Esophagus muscularis mucosa (tissue), 4 donors: ENCODE measurements at regions not wholly inside any gene's neighbourhood (a gene's known extent, or its start where the extent isn't known, plus 50 kb on each side); places are given as distances from the start of the nearest gene placed in this dataset.

Source experiments
- DNase-seq: peaks from one replicate; pipeline ENCODE4 v3.0.0-alpha.2; 2017; ENCODE audit errors: extremely low spot score
- H3K27ac ChIP-seq, 4 donors: fragments of 200-600 bp; sonication (generic); replicated peaks in 1 of 4; 1 replicate in 3 of 4; 2 replicates in 1 of 4; pipeline ENCODE4 v1.5.1; 2016 to 2019; ENCODE audit warnings: mild to moderate bottlenecking in 1 of 4
- H3K27me3 ChIP-seq, 4 donors: fragments of 200-600 bp; sonication (generic); one replicate each; pipeline versions ENCODE4 v1.5.1 to v1.6.0; 2016 to 2019
- H3K36me3 ChIP-seq, 4 donors: fragments of 200-600 bp; sonication (generic); one replicate each; pipeline ENCODE4 v1.5.1; 2016 to 2019
- H3K4me1 ChIP-seq, 4 donors: fragments of 200-600 bp; sonication (generic); one replicate each; pipeline ENCODE4 v1.5.1; 2016 to 2019
- H3K4me3 ChIP-seq, 4 donors: fragments of 200-600 bp; sonication (generic); 1 replicate in 2 of 4; 2 replicates in 2 of 4; pipeline ENCODE4 v1.5.1; 2016 to 2019; ENCODE audit warnings: mild to moderate bottlenecking in 4 of 4, moderate library complexity in 1 of 4
- H3K9me3 ChIP-seq, 4 donors: fragments of 200-600 bp; sonication (generic); 1 replicate in 3 of 4; 2 replicates in 1 of 4; pipeline ENCODE4 v1.5.1; 2016 to 2019
- EP300 ChIP-seq: sonication (generic); formaldehyde crosslinking; IDR thresholded peaks from one replicate; pipeline ENCODE4 v1.6.1; 2017; ENCODE audit warnings: antibody characterized with exemption
- POLR2A ChIP-seq: fragments of 450-650 bp; IDR thresholded peaks from one replicate; pipeline ENCODE4 v1.6.1; 2017; ENCODE audit warnings: antibody characterized with exemption, moderate library complexity, mild to moderate bottlenecking, low read depth
- POLR2AphosphoS5 ChIP-seq, 2 donors: sonication (generic); formaldehyde crosslinking; IDR thresholded peaks; one replicate each; pipeline ENCODE4 v1.6.1; 2017; ENCODE audit warnings: antibody characterized with exemption in 2 of 2
- WGBS: methylation state at CpG from one replicate; pipeline ENCODE4 v1.1.5; 2018; 5-methylcytosine and 5-hydroxymethylcytosine counted together
- intact Hi-C: fragments of 100-400 bp; cut with DNase I; formaldehyde crosslinking; loops from one replicate; pipeline ENCODE4 v1.15.1; 2023
- TF ChIP-seq, protein P1 (sequence below), 3 experiments: fragments of 200-600 bp in 2 of 3; fragments of 450-650 bp in 1 of 3; sonication (generic) in 2 of 3; IDR thresholded peaks; one replicate each; pipeline ENCODE4 v1.5.1; 2017 to 2019; ENCODE audit warnings: antibody characterized with exemption in 3 of 3, mild to moderate bottlenecking in 2 of 3, moderate library complexity in 1 of 3

- Histone ChIP-seq H3K9me3 (no peaks in the 10 kb centered on the region), H3K36me3 (no peaks in the 10 kb centered on the region), H3K4me3 (no peak overlapping the region), H3K4me1 (no peaks in the 10 kb centered on the region), H3K27me3 (no peaks in the 10 kb centered on the region), H3K27ac (no peak overlapping the region)
- no peak for DNase-seq
- no peak for TF ChIP-seq POLR2AphosphoS5 (IDR thresholded peaks at IDR 0.05)
- TF ChIP-seq POLR2A, result no peak
- TF ChIP-seq EP300, result no peak
- TF ChIP-seq, protein P1, sequence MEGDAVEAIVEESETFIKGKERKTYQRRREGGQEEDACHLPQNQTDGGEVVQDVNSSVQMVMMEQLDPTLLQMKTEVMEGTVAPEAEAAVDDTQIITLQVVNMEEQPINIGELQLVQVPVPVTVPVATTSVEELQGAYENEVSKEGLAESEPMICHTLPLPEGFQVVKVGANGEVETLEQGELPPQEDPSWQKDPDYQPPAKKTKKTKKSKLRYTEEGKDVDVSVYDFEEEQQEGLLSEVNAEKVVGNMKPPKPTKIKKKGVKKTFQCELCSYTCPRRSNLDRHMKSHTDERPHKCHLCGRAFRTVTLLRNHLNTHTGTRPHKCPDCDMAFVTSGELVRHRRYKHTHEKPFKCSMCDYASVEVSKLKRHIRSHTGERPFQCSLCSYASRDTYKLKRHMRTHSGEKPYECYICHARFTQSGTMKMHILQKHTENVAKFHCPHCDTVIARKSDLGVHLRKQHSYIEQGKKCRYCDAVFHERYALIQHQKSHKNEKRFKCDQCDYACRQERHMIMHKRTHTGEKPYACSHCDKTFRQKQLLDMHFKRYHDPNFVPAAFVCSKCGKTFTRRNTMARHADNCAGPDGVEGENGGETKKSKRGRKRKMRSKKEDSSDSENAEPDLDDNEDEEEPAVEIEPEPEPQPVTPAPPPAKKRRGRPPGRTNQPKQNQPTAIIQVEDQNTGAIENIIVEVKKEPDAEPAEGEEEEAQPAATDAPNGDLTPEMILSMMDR (IDR thresholded peaks at IDR 0.05), result no peak
- WGBS, result 33% methylated on average over 2 of the region's 2 CpGs
- intact Hi-C loops, result no loop called here
Observed at GRCh38 chr3:111465081-111465670, 76.8 kb upstream of the CD96 start.

DNA sequence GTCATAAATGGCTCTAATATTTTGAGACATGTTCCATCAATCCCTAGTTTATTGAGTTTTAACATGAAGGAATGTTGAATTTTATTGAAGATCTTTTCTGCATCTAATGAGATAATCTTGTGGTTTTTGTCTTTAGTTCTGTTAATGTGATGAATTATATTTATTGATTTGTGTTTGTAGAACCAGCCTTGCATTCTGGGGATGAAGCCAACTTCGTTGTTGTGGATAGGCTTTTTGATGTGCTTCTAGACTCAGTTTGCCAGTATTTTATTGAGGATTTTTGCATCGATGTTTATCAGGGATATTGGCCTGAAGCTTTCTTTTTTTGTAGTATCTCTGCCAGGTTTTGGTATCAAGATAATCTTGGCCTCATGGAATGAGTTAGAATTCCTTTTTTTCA, 72.0 kb upstream of the CD96 start:
- no peak overlapping the region for H3K27ac ChIP-seq
- TF ChIP-seq, protein P1 (IDR thresholded peaks at IDR 0.05), result no peak
- DNase-seq, result no peak
- no peaks in the 10 kb centered on the region for H3K9me3 ChIP-seq
- 76% methylated on average over 2 of the region's 2 CpGs for WGBS
- H3K4me1 ChIP-seq, result no peaks in the 10 kb centered on the region
- H3K4me3 ChIP-seq, result no peak overlapping the region
- intact Hi-C loops, result no loop called here
- H3K36me3 ChIP-seq, result no peaks in the 10 kb centered on the region
- no peaks in the 10 kb centered on the region for H3K27me3 ChIP-seq

DNA sequence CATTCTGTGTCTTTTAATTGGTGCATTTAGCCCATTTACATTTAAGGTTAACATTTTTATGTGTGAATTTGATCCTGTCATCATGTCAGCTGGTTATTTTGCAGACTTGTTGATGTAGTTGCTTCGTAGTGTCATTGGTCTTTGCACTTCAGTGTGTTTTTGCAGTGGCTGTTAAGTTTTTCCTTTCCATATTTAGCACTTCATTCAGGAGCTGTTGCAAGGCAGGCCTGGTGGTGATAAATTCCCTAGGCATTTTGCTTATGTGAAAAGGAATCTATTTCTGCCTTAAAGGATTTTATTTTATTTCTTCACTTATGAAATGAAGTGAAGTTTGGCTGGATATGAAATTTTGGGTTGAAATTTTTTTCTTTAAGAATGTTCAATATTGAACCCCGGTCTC, 70.2 kb upstream of the CD96 start:
- no peak for DNase-seq
- no peaks in the 10 kb centered on the region for H3K36me3 ChIP-seq
- H3K4me3 ChIP-seq, result no peak overlapping the region
- H3K27me3 ChIP-seq, result no peaks in the 10 kb centered on the region
- no peaks in the 10 kb centered on the region for H3K4me1 ChIP-seq
- 80% methylated on average over 2 of the region's 2 CpGs for WGBS
- no peaks in the 10 kb centered on the region for H3K9me3 ChIP-seq
- no peak overlapping the region for H3K27ac ChIP-seq
- TF ChIP-seq POLR2AphosphoS5 (IDR thresholded peaks at IDR 0.05) (no peak), EP300 (no peak), POLR2A (no peak)
- TF ChIP-seq, protein P1 (IDR thresholded peaks at IDR 0.05), result no peak
- intact Hi-C loops, result no loop called here

DNA sequence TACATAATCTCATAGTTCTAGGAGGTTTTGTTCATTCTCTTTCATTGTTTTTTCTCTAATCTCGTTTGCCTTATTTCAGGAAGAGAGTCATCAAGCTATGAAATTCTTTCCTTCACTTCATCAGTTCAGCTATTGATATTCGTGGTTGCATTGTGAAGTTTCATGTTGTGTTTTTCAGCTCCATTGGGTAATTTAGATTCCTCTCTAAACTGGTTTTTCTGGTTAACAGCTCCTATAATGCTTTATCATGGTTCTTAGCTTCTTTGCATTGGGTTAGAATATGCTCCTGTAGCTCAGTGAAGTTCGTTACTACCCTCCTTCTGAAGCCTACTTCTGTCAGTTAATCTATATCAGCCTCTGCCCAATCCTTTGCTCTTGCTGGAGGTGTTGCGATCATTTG, 69.4 kb upstream of the CD96 start:
- Histone ChIP-seq H3K27ac (no peak overlapping the region), H3K4me1 (no peaks in the 10 kb centered on the region), H3K36me3 (no peaks in the 10 kb centered on the region), H3K27me3 (no peaks in the 10 kb centered on the region), H3K9me3 (no peaks in the 10 kb centered on the region), H3K4me3 (no peak overlapping the region)
- TF ChIP-seq EP300 (no peak), POLR2AphosphoS5 (IDR thresholded peaks at IDR 0.05) (no peak), POLR2A (no peak)
- TF ChIP-seq, protein P1 (IDR thresholded peaks at IDR 0.05), result no peak
- whole genome bisulfite sequencing, result 79% methylated on average over 4 of the region's 4 CpGs
- DNase-seq, result no peak
- intact Hi-C loops, result no loop called here

- H3K27ac ChIP-seq, result no peak overlapping the region
- H3K4me3 ChIP-seq, result no peak overlapping the region
- H3K27me3 ChIP-seq, result no peaks in the 10 kb centered on the region
- DNase-seq, result no peak
- no peaks in the 10 kb centered on the region for H3K36me3 ChIP-seq
- intact Hi-C loops, result no loop called here
- H3K9me3 ChIP-seq, result no peaks in the 10 kb centered on the region
- no CpG with 5 or more reads among the region's 2 CpGs for WGBS
- H3K4me1 ChIP-seq, result no peaks in the 10 kb centered on the region
- TF ChIP-seq POLR2A (no peak), POLR2AphosphoS5 (IDR thresholded peaks at IDR 0.05) (no peak), EP300 (no peak)
- TF ChIP-seq, protein P1 (IDR thresholded peaks at IDR 0.05), result no peak
Observed at GRCh38 chr3:111473550-111473949, 68.4 kb upstream of the CD96 start.
